ENCODE measurements at regions not wholly inside any gene's neighbourhood (a gene's known extent, or its start where the extent isn't known, plus 50 kb on each side); places are given as distances from the start of the nearest gene placed in this dataset.

- DNase-seq = no peak
- peaks cover 0 to 12% (median 1%) of the 10 kb centered on the region in 3 donors for H3K27me3 Mint-ChIP-seq (ENCODE audit: low read depth in 3 of 3)
- H3K9me3 Mint-ChIP-seq = no peaks in the 10 kb centered on the region
- peak overlapping the region in 1 of 6 donors; percentile 41 for H3K27ac Mint-ChIP-seq
- peaks cover 0 to 13% (median 4%) of the 10 kb centered on the region in 3 donors for H3K36me3 Mint-ChIP-seq
- H3K4me3 Mint-ChIP-seq = peak overlapping the region in 1 of 5 donors; percentile 24
- H3K4me1 Mint-ChIP-seq = peaks cover 10 to 12% of the 10 kb centered on the region in 2 donors
Observed at GRCh38 chr20:60407011-60407771, 449.0 kb downstream of the CDH26 start.

GRCh38 chr20:60407938-60408337 lies 449.7 kb downstream of the CDH26 start:
- Mint-ChIP-seq H3K27ac (no peak overlapping the region), H3K36me3 (peaks cover 0 to 13% (median 4%) of the 10 kb centered on the region in 3 donors), H3K9me3 (no peaks in the 10 kb centered on the region), H3K4me1 (peaks cover 10 to 12% of the 10 kb centered on the region in 2 donors), H3K27me3 (ENCODE audit: low read depth in 3 of 3) (peaks cover 0 to 15% (median 1%) of the 10 kb centered on the region in 3 donors), H3K4me3 (no peak overlapping the region)
- no peak for DNase-seq

GRCh38 chr20:60408435-60408834 lies 450.2 kb downstream of the CDH26 start:
- Mint-ChIP-seq H3K4me1 (peaks cover 10 to 12% of the 10 kb centered on the region in 2 donors), H3K27ac (no peak overlapping the region), H3K36me3 (peaks cover 0 to 11% (median 4%) of the 10 kb centered on the region in 3 donors), H3K4me3 (no peak overlapping the region), H3K27me3 (ENCODE audit: low read depth in 3 of 3) (peaks cover 0 to 15% (median 1%) of the 10 kb centered on the region in 3 donors), H3K9me3 (no peaks in the 10 kb centered on the region)
- no peak for DNase-seq

- DNase-seq = no peak
- H3K27me3 Mint-ChIP-seq (ENCODE audit: low read depth in 3 of 3) = peaks cover 0 to 15% (median 1%) of the 10 kb centered on the region in 3 donors
- H3K27ac Mint-ChIP-seq = no peak overlapping the region
- no peaks in the 10 kb centered on the region for H3K9me3 Mint-ChIP-seq
- H3K4me3 Mint-ChIP-seq = no peak overlapping the region
- H3K4me1 Mint-ChIP-seq = peaks cover 10 to 12% of the 10 kb centered on the region in 2 donors
- H3K36me3 Mint-ChIP-seq = peaks cover 0 to 7% (median 4%) of the 10 kb centered on the region in 3 donors
Observed at GRCh38 chr20:60410618-60411264, 452.5 kb downstream of the CDH26 start.

GRCh38 chr20:60411813-60412212 lies 453.6 kb downstream of the CDH26 start:
- no peak overlapping the region for H3K27ac Mint-ChIP-seq
- peaks cover 0 to 4% (median 4%) of the 10 kb centered on the region in 3 donors for H3K36me3 Mint-ChIP-seq
- H3K4me3 Mint-ChIP-seq = no peak overlapping the region
- peaks cover 10 to 12% of the 10 kb centered on the region in 2 donors for H3K4me1 Mint-ChIP-seq
- no peaks in the 10 kb centered on the region for H3K9me3 Mint-ChIP-seq
- no peak for DNase-seq
- peaks cover 0 to 13% (median 5%) of the 10 kb centered on the region in 3 donors for H3K27me3 Mint-ChIP-seq (ENCODE audit: low read depth in 3 of 3)

GRCh38 chr20:60420676-60421229 lies 462.5 kb downstream of the CDH26 start:
- Mint-ChIP-seq H3K4me3 (no peak overlapping the region), H3K4me1 (no peaks in the 10 kb centered on the region), H3K27me3 (ENCODE audit: low read depth in 3 of 3) (peaks cover 0 to 3% (median 2%) of the 10 kb centered on the region in 3 donors), H3K36me3 (peaks cover 0 to 4% (median 3%) of the 10 kb centered on the region in 3 donors), H3K27ac (no peak overlapping the region), H3K9me3 (no peaks in the 10 kb centered on the region)
- no peak for DNase-seq

GRCh38 chr20:60422848-60423247 lies 464.6 kb downstream of the CDH26 start:
- Mint-ChIP-seq H3K27ac (no peak overlapping the region), H3K4me3 (no peak overlapping the region), H3K27me3 (ENCODE audit: low read depth in 3 of 3) (peaks cover 0 to 2% (median 0%) of the 10 kb centered on the region in 3 donors), H3K4me1 (no peaks in the 10 kb centered on the region), H3K9me3 (no peaks in the 10 kb centered on the region), H3K36me3 (peaks cover 0 to 4% (median 3%) of the 10 kb centered on the region in 3 donors)
- no peak for DNase-seq

GRCh38 chr20:60424267-60424902 lies 466.2 kb downstream of the CDH26 start:
- no peak overlapping the region for H3K4me3 Mint-ChIP-seq
- no peaks in the 10 kb centered on the region for H3K27me3 Mint-ChIP-seq (ENCODE audit: low read depth in 3 of 3)
- peaks cover 0 to 4% (median 3%) of the 10 kb centered on the region in 3 donors for H3K36me3 Mint-ChIP-seq
- no peaks in the 10 kb centered on the region for H3K4me1 Mint-ChIP-seq
- no peak for DNase-seq
- no peak overlapping the region for H3K27ac Mint-ChIP-seq
- H3K9me3 Mint-ChIP-seq = no peaks in the 10 kb centered on the region

GRCh38 chr20:60427516-60427915 lies 469.3 kb downstream of the CDH26 start:
- Mint-ChIP-seq H3K27me3 (ENCODE audit: low read depth in 3 of 3) (peaks cover 0 to 2% (median 2%) of the 10 kb centered on the region in 3 donors), H3K36me3 (peaks cover 0 to 4% (median 0%) of the 10 kb centered on the region in 3 donors), H3K27ac (no peak overlapping the region), H3K4me1 (no peaks in the 10 kb centered on the region), H3K4me3 (no peak overlapping the region), H3K9me3 (no peaks in the 10 kb centered on the region)
- DNase-seq = no peak

GRCh38 chr20:60428651-60429050 lies 470.4 kb downstream of the CDH26 start:
- Mint-ChIP-seq H3K9me3 (no peaks in the 10 kb centered on the region), H3K27me3 (ENCODE audit: low read depth in 3 of 3) (peaks cover 0 to 2% (median 2%) of the 10 kb centered on the region in 3 donors), H3K4me1 (no peaks in the 10 kb centered on the region), H3K4me3 (no peak overlapping the region), H3K36me3 (peaks cover 0 to 4% (median 0%) of the 10 kb centered on the region in 3 donors), H3K27ac (no peak overlapping the region)
- no peak for DNase-seq

- Mint-ChIP-seq H3K27me3 (ENCODE audit: low read depth in 3 of 3) (peaks cover 0 to 2% (median 2%) of the 10 kb centered on the region in 3 donors), H3K27ac (no peak overlapping the region), H3K36me3 (peaks cover 0 to 4% (median 0%) of the 10 kb centered on the region in 3 donors), H3K4me3 (no peak overlapping the region), H3K9me3 (no peaks in the 10 kb centered on the region), H3K4me1 (no peaks in the 10 kb centered on the region)
- no peak for DNase-seq
Observed at GRCh38 chr20:60430516-60431001, 472.3 kb downstream of the CDH26 start.

- H3K27ac Mint-ChIP-seq = no peak overlapping the region
- H3K9me3 Mint-ChIP-seq = no peaks in the 10 kb centered on the region
- peaks cover 0 to 2% (median 2%) of the 10 kb centered on the region in 3 donors for H3K27me3 Mint-ChIP-seq (ENCODE audit: low read depth in 3 of 3)
- peaks cover 0 to 4% (median 0%) of the 10 kb centered on the region in 3 donors for H3K36me3 Mint-ChIP-seq
- no peak for DNase-seq
- no peaks in the 10 kb centered on the region for H3K4me1 Mint-ChIP-seq
- no peak overlapping the region for H3K4me3 Mint-ChIP-seq
Observed at GRCh38 chr20:60431349-60431748, 473.1 kb downstream of the CDH26 start.

GRCh38 chr20:60437418-60437817 lies 479.2 kb downstream of the CDH26 start:
- H3K4me3 Mint-ChIP-seq = no peak overlapping the region
- H3K27ac Mint-ChIP-seq = no peak overlapping the region
- no peaks in the 10 kb centered on the region for H3K4me1 Mint-ChIP-seq
- peaks cover 0 to 2% (median 0%) of the 10 kb centered on the region in 6 donors for H3K9me3 Mint-ChIP-seq
- no peaks in the 10 kb centered on the region for H3K36me3 Mint-ChIP-seq
- H3K27me3 Mint-ChIP-seq (ENCODE audit: low read depth in 3 of 3) = peaks cover 0 to 6% (median 0%) of the 10 kb centered on the region in 3 donors
- DNase-seq = no peak

Measured in immature natural killer cell (primary cell).